ENCODE measurements at regions not wholly inside any gene's neighbourhood (a gene's known extent, or its start where the extent isn't known, plus 50 kb on each side); places are given as distances from the start of the nearest gene placed in this dataset.

- no peak for DNase-seq
- no peak for TF ChIP-seq POLR2A (IDR thresholded peaks at IDR 0.05)
- TF ChIP-seq EP300 (IDR thresholded peaks at IDR 0.05; ENCODE audit: low read depth): no peak
- TF ChIP-seq CTCF (IDR thresholded peaks at IDR 0.05): no peak
- intact Hi-C loops (cut with DNase I; ENCODE audit: low total_unique reads) (no loop called here), in situ Hi-C loops (cut with MboI; ENCODE audit: low pct_ligation_motif_present in 1 of 4, low pct_unique_long_range_greater_than_20kb in 1 of 4, low sequenced_read_pairs in 3 of 4) (no loop called here)
- Histone ChIP-seq H3K27me3 (no peaks in the 10 kb centered on the region), H3K36me3 (no peaks in the 10 kb centered on the region), H3K4me3 (no peak overlapping the region), H3K4me1 (peaks cover 0 to 13% (median 7%) of the 10 kb centered on the region in 4 donors), H3K27ac (no peak overlapping the region), H3K9me3 (no peaks in the 10 kb centered on the region)
- 67 to 88% methylated on average over 2 of the region's 2 CpGs for WGBS, 2 donors (ENCODE audit: low coverage in 1 of 2)
Observed at GRCh38 chr2:150167711-150168110, 319.8 kb downstream of the RND3 start.

- H3K36me3 ChIP-seq: no peaks in the 10 kb centered on the region
- intact Hi-C loops (cut with DNase I; ENCODE audit: low total_unique reads): no loop called here
- peak in 2 of 3 donors; percentile 21 to 34 for TF ChIP-seq POLR2AphosphoS5 (IDR thresholded peaks at IDR 0.05)
- TF ChIP-seq POLR2A (IDR thresholded peaks at IDR 0.05): no peak
- TF ChIP-seq CTCF (IDR thresholded peaks at IDR 0.05): no peak
- no peak for TF ChIP-seq EP300 (IDR thresholded peaks at IDR 0.05; ENCODE audit: low read depth)
- DNase-seq: no peak
- H3K4me3 ChIP-seq: no peak overlapping the region
- no peaks in the 10 kb centered on the region for H3K27me3 ChIP-seq
- WGBS, 2 donors (ENCODE audit: low coverage in 1 of 2): 67 to 79% methylated on average over 1 to 6 of the region's 6 CpGs
- H3K27ac ChIP-seq: peak overlapping the region in 2 of 4 donors; percentile 8 to 43
- H3K9me3 ChIP-seq: no peaks in the 10 kb centered on the region
- peaks cover 0 to 13% (median 7%) of the 10 kb centered on the region in 4 donors for H3K4me1 ChIP-seq
- in situ Hi-C loops (cut with MboI; ENCODE audit: low pct_ligation_motif_present in 1 of 4, low pct_unique_long_range_greater_than_20kb in 1 of 4, low sequenced_read_pairs in 3 of 4): no loop called here
Observed at GRCh38 chr2:150166313-150167051, 321.0 kb downstream of the RND3 start.

GRCh38 chr2:150165988-150166312 lies 321.5 kb downstream of the RND3 start:
- intact Hi-C loops (cut with DNase I; ENCODE audit: low total_unique reads): no loop called here
- peak overlapping the region in 2 of 4 donors; percentile 8 to 43 for H3K27ac ChIP-seq
- TF ChIP-seq CTCF (IDR thresholded peaks at IDR 0.05): no peak

GRCh38 chr2:150165442-150165841 lies 322.0 kb downstream of the RND3 start:
- intact Hi-C loops (cut with DNase I; ENCODE audit: low total_unique reads) (no loop called here), in situ Hi-C loops (cut with MboI; ENCODE audit: low pct_ligation_motif_present in 1 of 4, low pct_unique_long_range_greater_than_20kb in 1 of 4, low sequenced_read_pairs in 3 of 4) (no loop called here)
- TF ChIP-seq POLR2A (IDR thresholded peaks at IDR 0.05) (no peak), POLR2AphosphoS5 (IDR thresholded peaks at IDR 0.05) (no peak), EP300 (IDR thresholded peaks at IDR 0.05; ENCODE audit: low read depth) (no peak), CTCF (IDR thresholded peaks at IDR 0.05) (no peak)
- Histone ChIP-seq H3K27ac (no peak overlapping the region), H3K4me1 (peaks cover 0 to 13% (median 7%) of the 10 kb centered on the region in 4 donors), H3K9me3 (no peaks in the 10 kb centered on the region), H3K27me3 (no peaks in the 10 kb centered on the region), H3K4me3 (no peak overlapping the region), H3K36me3 (no peaks in the 10 kb centered on the region)
- WGBS, 2 donors (ENCODE audit: low coverage in 1 of 2): 70 to 79% methylated on average over 6 of the region's 6 CpGs
- no peak for DNase-seq

More at GRCh38 chr2:150165988-150166312, 321.5 kb downstream of the RND3 start:
- in situ Hi-C loops (cut with MboI; ENCODE audit: low pct_ligation_motif_present in 1 of 4, low pct_unique_long_range_greater_than_20kb in 1 of 4, low sequenced_read_pairs in 3 of 4): no loop called here
- peaks cover 0 to 13% (median 7%) of the 10 kb centered on the region in 4 donors for H3K4me1 ChIP-seq
- no peaks in the 10 kb centered on the region for H3K27me3 ChIP-seq
- no peak for DNase-seq
- 88 to 92% methylated on average over 1 of the region's 1 CpG for WGBS, 2 donors (ENCODE audit: low coverage in 1 of 2)
- H3K36me3 ChIP-seq: no peaks in the 10 kb centered on the region
- no peaks in the 10 kb centered on the region for H3K9me3 ChIP-seq
- H3K4me3 ChIP-seq: no peak overlapping the region
